ENCODE measurements at regions not wholly inside any gene's neighbourhood (a gene's known extent, or its start where the extent isn't known, plus 50 kb on each side); places are given as distances from the start of the nearest gene placed in this dataset.

DNA sequence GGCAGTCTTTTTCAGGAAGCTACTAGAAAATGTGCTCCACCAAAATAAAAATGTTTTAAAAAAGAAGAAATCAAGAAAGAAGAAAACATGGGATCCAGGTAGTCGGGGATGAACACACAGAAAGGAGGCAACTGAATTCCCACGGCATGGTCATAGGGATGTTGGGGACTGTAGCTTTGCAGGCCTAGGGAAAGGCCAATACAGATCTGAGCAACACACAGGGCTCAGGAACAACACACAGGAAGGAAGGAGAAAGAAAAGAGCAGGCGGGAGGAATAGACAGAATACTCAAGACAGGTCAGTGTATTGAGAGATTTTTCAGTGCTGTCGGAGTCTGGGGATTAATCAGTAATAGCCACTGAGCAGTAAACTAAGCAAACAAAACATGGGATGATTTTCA is 142.7 kb upstream of the SYT6 start:
- CTCF ChIA-PET, result interaction anchor here (1.9 kb wide), 1 partner anchor 14 kb away, joined by 10 read pairs; no protein-coding TSS in a partner anchor
- POLR2A ChIA-PET, result no interaction called here
- no peaks in the 10 kb centered on the region for H3K36me3 ChIP-seq (ENCODE audit: control insufficient read depth in 2 of 2, insufficient read depth in 1 of 2, low read length in 2 of 2)

DNA sequence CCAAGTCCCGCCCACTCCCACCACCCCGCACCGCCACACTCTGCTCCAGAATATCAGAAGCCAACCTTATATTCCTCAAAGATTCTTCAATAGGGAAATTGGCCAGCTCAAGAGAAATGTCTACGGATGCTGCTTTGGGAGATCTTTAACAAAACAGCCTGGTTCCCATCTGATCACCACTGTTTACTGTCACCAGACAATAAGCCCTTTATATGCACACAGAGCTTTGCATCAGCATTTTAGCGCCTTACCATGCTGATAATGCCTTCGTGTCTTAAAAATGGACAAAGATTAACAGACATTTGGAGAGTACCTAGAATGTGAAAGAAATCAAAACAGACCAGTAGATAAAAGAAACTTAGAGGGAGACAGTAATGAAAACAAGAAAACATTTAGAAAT is 141.7 kb upstream of the SYT6 start:
- no peaks in the 10 kb centered on the region for H3K4me1 ChIP-seq (ENCODE audit: control insufficient read depth, insufficient read depth, low read length)
- H3K36me3 ChIP-seq (ENCODE audit: control insufficient read depth in 2 of 2, insufficient read depth in 1 of 2, low read length in 2 of 2), result no peaks in the 10 kb centered on the region
- no peak overlapping the region for H3K4me3 ChIP-seq (ENCODE audit: low read depth, low read length)
- CTCF ChIA-PET, result interaction anchor here (0.7 to 2.1 kb wide), 2 partner anchors 13 to 319 kb away, joined by 3 to 15 read pairs; no protein-coding TSS in a partner anchor
- POLR2A ChIA-PET, result no interaction called here
- H3K9me3 ChIP-seq (ENCODE audit: control insufficient read depth, insufficient read depth, low read depth, low read length), result no peaks in the 10 kb centered on the region
- TF ChIP-seq ZNF24 (tag by site-specific recombination; IDR thresholded peaks at IDR 0.05) (no peak), ZBTB17 (tag by site-specific recombination; IDR thresholded peaks at IDR 0.05) (no peak)
- TF ChIP-seq, protein P1, sequence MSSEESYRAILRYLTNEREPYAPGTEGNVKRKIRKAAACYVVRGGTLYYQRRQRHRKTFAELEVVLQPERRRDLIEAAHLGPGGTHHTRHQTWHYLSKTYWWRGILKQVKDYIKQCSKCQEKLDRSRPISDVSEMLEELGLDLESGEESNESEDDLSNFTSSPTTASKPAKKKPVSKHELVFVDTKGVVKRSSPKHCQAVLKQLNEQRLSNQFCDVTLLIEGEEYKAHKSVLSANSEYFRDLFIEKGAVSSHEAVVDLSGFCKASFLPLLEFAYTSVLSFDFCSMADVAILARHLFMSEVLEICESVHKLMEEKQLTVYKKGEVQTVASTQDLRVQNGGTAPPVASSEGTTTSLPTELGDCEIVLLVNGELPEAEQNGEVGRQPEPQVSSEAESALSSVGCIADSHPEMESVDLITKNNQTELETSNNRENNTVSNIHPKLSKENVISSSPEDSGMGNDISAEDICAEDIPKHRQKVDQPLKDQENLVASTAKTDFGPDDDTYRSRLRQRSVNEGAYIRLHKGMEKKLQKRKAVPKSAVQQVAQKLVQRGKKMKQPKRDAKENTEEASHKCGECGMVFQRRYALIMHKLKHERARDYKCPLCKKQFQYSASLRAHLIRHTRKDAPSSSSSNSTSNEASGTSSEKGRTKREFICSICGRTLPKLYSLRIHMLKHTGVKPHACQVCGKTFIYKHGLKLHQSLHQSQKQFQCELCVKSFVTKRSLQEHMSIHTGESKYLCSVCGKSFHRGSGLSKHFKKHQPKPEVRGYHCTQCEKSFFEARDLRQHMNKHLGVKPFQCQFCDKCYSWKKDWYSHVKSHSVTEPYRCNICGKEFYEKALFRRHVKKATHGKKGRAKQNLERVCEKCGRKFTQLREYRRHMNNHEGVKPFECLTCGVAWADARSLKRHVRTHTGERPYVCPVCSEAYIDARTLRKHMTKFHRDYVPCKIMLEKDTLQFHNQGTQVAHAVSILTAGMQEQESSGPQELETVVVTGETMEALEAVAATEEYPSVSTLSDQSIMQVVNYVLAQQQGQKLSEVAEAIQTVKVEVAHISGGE (tag by site-specific recombination; conservative IDR thresholded peaks at IDR 0.05; ENCODE audit: low read depth), result no peak
- H3K27ac ChIP-seq (ENCODE audit: extremely low read depth, low read depth, low read length), result no peak overlapping the region

More for the DNA sequence above, 142.7 kb upstream of the SYT6 start:
- no peak overlapping the region for H3K4me3 ChIP-seq (ENCODE audit: low read depth, low read length)
- no peaks in the 10 kb centered on the region for H3K9me3 ChIP-seq (ENCODE audit: control insufficient read depth, insufficient read depth, low read depth, low read length)
- H3K27ac ChIP-seq (ENCODE audit: extremely low read depth, low read depth, low read length), result no peak overlapping the region
- no peaks in the 10 kb centered on the region for H3K4me1 ChIP-seq (ENCODE audit: control insufficient read depth, insufficient read depth, low read length)
- TF ChIP-seq PRDM1 (tag by site-specific recombination; IDR thresholded peaks at IDR 0.05), result no peak
- TF ChIP-seq ZIC2 (tag by site-specific recombination; IDR thresholded peaks at IDR 0.05), result no peak
- TF ChIP-seq ZNF571 (tag by site-specific recombination; IDR thresholded peaks at IDR 0.05), result no peak

DNA sequence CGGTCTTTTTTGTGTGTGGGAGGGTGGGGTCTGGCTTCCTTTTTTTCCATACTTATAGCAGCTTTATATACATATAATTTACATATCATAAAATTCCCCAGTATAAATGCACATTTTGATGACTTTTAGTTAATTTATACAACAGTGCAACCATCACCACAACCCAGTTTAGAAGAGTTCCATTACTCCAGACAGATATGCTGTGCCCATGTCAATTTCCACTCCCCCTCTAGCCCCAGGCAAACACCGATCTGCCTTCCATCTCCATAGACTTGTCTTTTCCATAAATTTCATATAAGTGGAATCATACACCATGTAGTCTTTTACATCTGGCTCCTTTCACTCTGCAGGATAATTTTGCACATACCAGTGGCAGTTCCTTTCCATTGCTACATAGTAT is 139.2 kb upstream of the SYT6 start:
- no peaks in the 10 kb centered on the region for H3K36me3 ChIP-seq (ENCODE audit: control insufficient read depth in 2 of 2, insufficient read depth in 1 of 2, low read length in 2 of 2)
- ChIA-PET CTCF (interaction anchor here (1.9 kb wide), 1 partner anchor 10 kb away, joined by 9 read pairs; no protein-coding TSS in a partner anchor), POLR2A (no interaction called here)
- TF ChIP-seq, protein P2, sequence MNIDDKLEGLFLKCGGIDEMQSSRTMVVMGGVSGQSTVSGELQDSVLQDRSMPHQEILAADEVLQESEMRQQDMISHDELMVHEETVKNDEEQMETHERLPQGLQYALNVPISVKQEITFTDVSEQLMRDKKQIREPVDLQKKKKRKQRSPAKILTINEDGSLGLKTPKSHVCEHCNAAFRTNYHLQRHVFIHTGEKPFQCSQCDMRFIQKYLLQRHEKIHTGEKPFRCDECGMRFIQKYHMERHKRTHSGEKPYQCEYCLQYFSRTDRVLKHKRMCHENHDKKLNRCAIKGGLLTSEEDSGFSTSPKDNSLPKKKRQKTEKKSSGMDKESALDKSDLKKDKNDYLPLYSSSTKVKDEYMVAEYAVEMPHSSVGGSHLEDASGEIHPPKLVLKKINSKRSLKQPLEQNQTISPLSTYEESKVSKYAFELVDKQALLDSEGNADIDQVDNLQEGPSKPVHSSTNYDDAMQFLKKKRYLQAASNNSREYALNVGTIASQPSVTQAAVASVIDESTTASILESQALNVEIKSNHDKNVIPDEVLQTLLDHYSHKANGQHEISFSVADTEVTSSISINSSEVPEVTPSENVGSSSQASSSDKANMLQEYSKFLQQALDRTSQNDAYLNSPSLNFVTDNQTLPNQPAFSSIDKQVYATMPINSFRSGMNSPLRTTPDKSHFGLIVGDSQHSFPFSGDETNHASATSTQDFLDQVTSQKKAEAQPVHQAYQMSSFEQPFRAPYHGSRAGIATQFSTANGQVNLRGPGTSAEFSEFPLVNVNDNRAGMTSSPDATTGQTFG (tag by site-specific recombination; IDR thresholded peaks at IDR 0.05; ENCODE audit: borderline replicate concordance), result no peak
- TF ChIP-seq ZNF48 (tag by site-specific recombination; IDR thresholded peaks at IDR 0.05) (no peak), ZNF404 (tag by site-specific recombination; IDR thresholded peaks at IDR 0.05) (no peak), ZNF132 (tag by site-specific recombination; IDR thresholded peaks at IDR 0.05; ENCODE audit: borderline replicate concordance) (no peak), ZFP41 (tag by site-specific recombination; IDR thresholded peaks at IDR 0.05; ENCODE audit: borderline replicate concordance) (no peak), OVOL3 (tag by site-specific recombination; IDR thresholded peaks at IDR 0.05) (no peak), ZNF560 (tag by site-specific recombination; IDR thresholded peaks at IDR 0.05; ENCODE audit: borderline replicate concordance) (no peak), MYNN (tag by site-specific recombination; IDR thresholded peaks at IDR 0.05; ENCODE audit: borderline replicate concordance) (no peak), ZNF76 (tag by site-specific recombination; IDR thresholded peaks at IDR 0.05; ENCODE audit: borderline replicate concordance, low read depth) (no peak), SP3 (tag by site-specific recombination; IDR thresholded peaks at IDR 0.05) (no peak), ZNF121 (tag by site-specific recombination; IDR thresholded peaks at IDR 0.05) (no peak), ZNF24 (tag by site-specific recombination; IDR thresholded peaks at IDR 0.05) (no peak), ZNF211 (tag by site-specific recombination; IDR thresholded peaks at IDR 0.05; ENCODE audit: low read depth) (no peak)
- TF ChIP-seq, protein P3, sequence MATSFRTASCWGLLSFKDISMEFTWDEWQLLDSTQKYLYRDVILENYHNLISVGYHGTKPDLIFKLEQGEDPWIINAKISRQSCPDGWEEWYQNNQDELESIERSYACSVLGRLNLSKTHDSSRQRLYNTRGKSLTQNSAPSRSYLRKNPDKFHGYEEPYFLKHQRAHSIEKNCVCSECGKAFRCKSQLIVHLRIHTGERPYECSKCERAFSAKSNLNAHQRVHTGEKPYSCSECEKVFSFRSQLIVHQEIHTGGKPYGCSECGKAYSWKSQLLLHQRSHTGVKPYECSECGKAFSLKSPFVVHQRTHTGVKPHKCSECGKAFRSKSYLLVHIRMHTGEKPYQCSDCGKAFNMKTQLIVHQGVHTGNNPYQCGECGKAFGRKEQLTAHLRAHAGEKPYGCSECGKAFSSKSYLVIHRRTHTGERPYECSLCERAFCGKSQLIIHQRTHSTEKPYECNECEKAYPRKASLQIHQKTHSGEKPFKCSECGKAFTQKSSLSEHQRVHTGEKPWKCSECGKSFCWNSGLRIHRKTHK (tag by site-specific recombination; IDR thresholded peaks at IDR 0.05), result no peak
- TF ChIP-seq, protein P4, sequence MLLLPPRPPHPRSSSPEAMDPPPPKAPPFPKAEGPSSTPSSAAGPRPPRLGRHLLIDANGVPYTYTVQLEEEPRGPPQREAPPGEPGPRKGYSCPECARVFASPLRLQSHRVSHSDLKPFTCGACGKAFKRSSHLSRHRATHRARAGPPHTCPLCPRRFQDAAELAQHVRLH (tag by site-specific recombination; IDR thresholded peaks at IDR 0.05), result no peak
- no peak overlapping the region for H3K4me3 ChIP-seq (ENCODE audit: low read depth, low read length)
- no peaks in the 10 kb centered on the region for H3K4me1 ChIP-seq (ENCODE audit: control insufficient read depth, insufficient read depth, low read length)
- no peak overlapping the region for H3K27ac ChIP-seq (ENCODE audit: extremely low read depth, low read depth, low read length)
- H3K9me3 ChIP-seq (ENCODE audit: control insufficient read depth, insufficient read depth, low read depth, low read length), result no peaks in the 10 kb centered on the region

Data from HEK293 (cell line).